ENCODE measurements at regions not wholly inside any gene's neighbourhood (a gene's known extent, or its start where the extent isn't known, plus 50 kb on each side); places are given as distances from the start of the nearest gene placed in this dataset.

- CTCF ChIA-PET = no interaction called here
- Histone ChIP-seq H3K27me3 (replicated peaks; ENCODE audit: control insufficient read depth, insufficient read depth, low read length) (no peaks in the 10 kb centered on the region), H3K36me3 (ENCODE audit: control insufficient read depth, insufficient read depth, low read length) (no peaks in the 10 kb centered on the region), H3K4me1 (peaks cover 17% of the 10 kb centered on the region), H3K9me3 (no peaks in the 10 kb centered on the region), H3K4me3 (ENCODE audit: low read depth, low read length) (no peak overlapping the region)
- H3K27ac Mint-ChIP-seq (ENCODE audit: unreplicated experiment) = no peak overlapping the region
- DNase-seq = no peak
- intact Hi-C loops (cut with micrococcal nuclease; ENCODE audit: unreplicated experiment) = no loop called here
- H3K9me3 Mint-ChIP-seq (ENCODE audit: unreplicated experiment) = no peaks in the 10 kb centered on the region
- no peaks in the 10 kb centered on the region for H3K36me3 Mint-ChIP-seq (ENCODE audit: insufficient read depth, unreplicated experiment)
- POLR2A ChIA-PET = no interaction called here
- H3K4me1 Mint-ChIP-seq (ENCODE audit: low read depth, unreplicated experiment) = peaks cover 7% of the 10 kb centered on the region
- no peak overlapping the region for H3K4me3 Mint-ChIP-seq (ENCODE audit: unreplicated experiment)
- no peak for TF ChIP-seq CTCF (IDR thresholded peaks at IDR 0.05; ENCODE audit: insufficient read depth in 1 of 2, low read depth in 1 of 2, low read length in 1 of 2, severe bottlenecking in 1 of 2, unreplicated experiment in 1 of 2)
- no peaks in the 10 kb centered on the region for H3K27me3 Mint-ChIP-seq (ENCODE audit: insufficient read depth, unreplicated experiment)
- BruUV-seq (replicated peaks) = no TSS peak
These were observed 147.3 kb upstream of the DLX2 start for GRCh38 chr2:172249986-172250385.

DNA sequence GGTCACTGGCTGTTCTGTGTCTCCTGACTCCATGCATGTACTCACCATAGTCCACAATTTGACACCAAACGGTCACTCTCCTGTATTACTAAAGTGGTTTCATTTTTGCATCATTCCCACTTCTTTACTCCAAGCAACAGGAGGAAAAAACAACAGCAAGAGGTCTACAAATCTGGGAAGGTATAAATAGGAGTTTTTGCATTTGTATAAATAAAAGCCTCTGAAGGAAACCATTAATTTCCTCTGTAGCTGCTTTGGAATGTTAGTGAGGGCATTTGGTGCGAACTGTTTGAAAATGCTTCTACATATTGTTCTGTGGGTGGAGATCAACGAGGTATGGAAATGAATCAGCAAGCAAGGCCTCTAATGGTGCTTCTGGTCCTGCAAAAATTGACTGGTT, 148.5 kb upstream of the DLX2 start:
- Histone ChIP-seq H3K4me3 (ENCODE audit: low read depth, low read length) (no peak overlapping the region), H3K36me3 (ENCODE audit: control insufficient read depth, insufficient read depth, low read length) (no peaks in the 10 kb centered on the region), H3K4me1 (peaks cover 17% of the 10 kb centered on the region), H3K9me3 (no peaks in the 10 kb centered on the region), H3K27me3 (replicated peaks; ENCODE audit: control insufficient read depth, insufficient read depth, low read length) (no peaks in the 10 kb centered on the region)
- DNase-seq = no peak
- Mint-ChIP-seq H3K27me3 (ENCODE audit: insufficient read depth, unreplicated experiment) (no peaks in the 10 kb centered on the region), H3K4me3 (ENCODE audit: unreplicated experiment) (no peak overlapping the region), H3K27ac (ENCODE audit: unreplicated experiment) (no peak overlapping the region), H3K9me3 (ENCODE audit: unreplicated experiment) (no peaks in the 10 kb centered on the region), H3K36me3 (ENCODE audit: insufficient read depth, unreplicated experiment) (no peaks in the 10 kb centered on the region), H3K4me1 (ENCODE audit: low read depth, unreplicated experiment) (peaks cover 7% of the 10 kb centered on the region)
- intact Hi-C loops (cut with micrococcal nuclease; ENCODE audit: unreplicated experiment) = no loop called here
- BruUV-seq (replicated peaks) = no TSS peak
- ChIA-PET CTCF (no interaction called here), POLR2A (no interaction called here)
- TF ChIP-seq CTCF (IDR thresholded peaks at IDR 0.05; ENCODE audit: insufficient read depth in 1 of 2, low read depth in 1 of 2, low read length in 1 of 2, severe bottlenecking in 1 of 2, unreplicated experiment in 1 of 2) = no peak

DNA sequence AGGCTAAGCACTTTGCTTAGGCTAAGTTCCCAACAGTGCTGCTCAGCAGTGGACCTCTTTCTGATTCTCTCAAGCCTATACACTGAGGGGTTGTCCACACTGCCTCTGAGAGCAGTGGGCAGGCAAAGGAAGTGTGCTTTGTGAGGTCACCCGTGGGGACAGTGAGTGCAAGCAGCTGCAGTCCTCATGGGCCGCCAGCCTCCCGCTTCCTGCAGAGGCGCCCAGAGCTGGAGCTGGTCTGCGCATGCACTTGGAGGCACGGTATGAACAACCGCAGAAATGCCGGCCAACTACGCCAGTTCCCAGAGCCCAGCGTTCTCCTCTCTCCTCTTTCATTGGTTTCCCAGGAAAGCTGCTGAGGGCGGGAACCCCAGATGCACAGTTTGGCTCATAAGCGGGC, 149.5 kb upstream of the DLX2 start:
- Mint-ChIP-seq H3K9me3 (ENCODE audit: unreplicated experiment) (no peaks in the 10 kb centered on the region), H3K27me3 (ENCODE audit: insufficient read depth, unreplicated experiment) (no peaks in the 10 kb centered on the region), H3K4me3 (ENCODE audit: unreplicated experiment) (no peak overlapping the region), H3K27ac (ENCODE audit: unreplicated experiment) (no peak overlapping the region), H3K36me3 (ENCODE audit: insufficient read depth, unreplicated experiment) (no peaks in the 10 kb centered on the region), H3K4me1 (ENCODE audit: low read depth, unreplicated experiment) (peaks cover 7% of the 10 kb centered on the region)
- no peak overlapping the region for H3K4me3 ChIP-seq (ENCODE audit: low read depth, low read length)
- no peak for DNase-seq
- no peaks in the 10 kb centered on the region for H3K9me3 ChIP-seq
- H3K4me1 ChIP-seq = peaks cover 17% of the 10 kb centered on the region
- ChIA-PET POLR2A (no interaction called here), CTCF (interaction anchor here (0.6 kb wide), 1 partner anchor 18 kb away, joined by 3 read pairs; no protein-coding TSS in a partner anchor)
- H3K36me3 ChIP-seq (ENCODE audit: control insufficient read depth, insufficient read depth, low read length) = no peaks in the 10 kb centered on the region
- intact Hi-C loops (cut with micrococcal nuclease; ENCODE audit: unreplicated experiment) = no loop called here
- TF ChIP-seq CTCF (IDR thresholded peaks at IDR 0.05; ENCODE audit: insufficient read depth in 1 of 2, low read depth in 1 of 2, low read length in 1 of 2, severe bottlenecking in 1 of 2, unreplicated experiment in 1 of 2) = no peak
- H3K27me3 ChIP-seq (replicated peaks; ENCODE audit: control insufficient read depth, insufficient read depth, low read length) = no peaks in the 10 kb centered on the region
- no TSS peak for BruUV-seq (replicated peaks)
